HAP-1 (cell line): ENCODE measurements at regions not wholly inside any gene's neighbourhood (a gene's known extent, or its start where the extent isn't known, plus 50 kb on each side); places are given as distances from the start of the nearest gene placed in this dataset.
"Not testable (repeated sequence)": the region's sequence is repeated elsewhere in the genome, so short reads cannot be mapped to it uniquely, and the experiment has no call there.

ENCODE experiments used
- DNase-seq, 2 experiments: peaks; one replicate each; pipeline ENCODE4 v3.0.0-alpha.2; 2016 to 2020; ENCODE audit warnings: low spot score in 2 of 2
- H3K27me3 ChIP-seq: fragments of 250-450 bp; sonication (Bioruptor Pico); 2 replicates; pipeline ENCODE4 v1.5.1; 2020; ENCODE audit warnings: low read depth, mild to moderate bottlenecking, moderate library complexity
- H3K36me3 ChIP-seq: fragments of 250-450 bp; sonication (Bioruptor Pico); replicated peaks from 2 replicates; pipeline ENCODE4 v1.5.1; 2020; ENCODE audit warnings: mild to moderate bottlenecking
- H3K4me1 ChIP-seq: fragments of 250-450 bp; sonication (Bioruptor Pico); 2 replicates; pipeline ENCODE4 v1.5.1; 2020; ENCODE audit warnings: mild to moderate bottlenecking
- H3K4me3 ChIP-seq: fragments of 250-450 bp; sonication (Bioruptor Pico); 2 replicates; pipeline ENCODE4 v1.5.1; 2020; ENCODE audit warnings: mild to moderate bottlenecking, moderate library complexity
- H3K9me3 ChIP-seq: fragments of 250-450 bp; sonication (Bioruptor Pico); 2 replicates; pipeline ENCODE4 v1.5.1; 2020; ENCODE audit warnings: mild to moderate bottlenecking, moderate library complexity
- in situ Hi-C: fragments of 300-500 bp; cut with MboI; formaldehyde crosslinking; loops from 3 replicates; pipeline ENCODE4 v1.14.3; 2020; ENCODE audit warnings: low sequenced_read_pairs, inconsistent platforms, mixed read lengths

GRCh38 chr5:6261668-6262067 lies 116.7 kb downstream of the MED10 start:
- Histone ChIP-seq H3K4me1 (no peaks in the 10 kb centered on the region), H3K27me3 (no peaks in the 10 kb centered on the region), H3K36me3 (no peaks in the 10 kb centered on the region), H3K4me3 (no peak overlapping the region), H3K9me3 (no peaks in the 10 kb centered on the region)
- in situ Hi-C loops = no loop called here
- no peak for DNase-seq

- Histone ChIP-seq H3K36me3 (no peaks in the 10 kb centered on the region), H3K4me1 (no peaks in the 10 kb centered on the region), H3K4me3 (no peak overlapping the region), H3K9me3 (no peaks in the 10 kb centered on the region), H3K27me3 (no peaks in the 10 kb centered on the region)
- in situ Hi-C loops = no loop called here
- DNase-seq = no peak
Observed at GRCh38 chr5:6261256-6261655, 117.1 kb downstream of the MED10 start.

GRCh38 chr5:6260846-6261245 lies 117.5 kb downstream of the MED10 start:
- H3K9me3 ChIP-seq = no peaks in the 10 kb centered on the region
- H3K4me3 ChIP-seq = no peak overlapping the region
- in situ Hi-C loops = no loop called here
- H3K4me1 ChIP-seq = no peaks in the 10 kb centered on the region
- no peaks in the 10 kb centered on the region for H3K27me3 ChIP-seq
- H3K36me3 ChIP-seq = no peaks in the 10 kb centered on the region
- DNase-seq = no peak

GRCh38 chr5:6256901-6257300 lies 121.4 kb downstream of the MED10 start:
- in situ Hi-C loops = no loop called here
- Histone ChIP-seq H3K27me3 (no peaks in the 10 kb centered on the region), H3K4me1 (no peaks in the 10 kb centered on the region), H3K36me3 (no peaks in the 10 kb centered on the region), H3K4me3 (no peak overlapping the region), H3K9me3 (no peaks in the 10 kb centered on the region)
- no peak for DNase-seq

GRCh38 chr5:6255956-6256355 lies 122.4 kb downstream of the MED10 start:
- Histone ChIP-seq H3K4me1 (no peaks in the 10 kb centered on the region), H3K4me3 (no peak overlapping the region), H3K9me3 (no peaks in the 10 kb centered on the region), H3K27me3 (no peaks in the 10 kb centered on the region), H3K36me3 (no peaks in the 10 kb centered on the region)
- DNase-seq = no peak
- in situ Hi-C loops = no loop called here

- in situ Hi-C loops = no loop called here
- Histone ChIP-seq H3K4me1 (no peaks in the 10 kb centered on the region), H3K9me3 (no peaks in the 10 kb centered on the region), H3K36me3 (no peaks in the 10 kb centered on the region), H3K27me3 (no peaks in the 10 kb centered on the region), H3K4me3 (no peak overlapping the region)
- no peak for DNase-seq
Observed at GRCh38 chr5:6253846-6254245, 124.5 kb downstream of the MED10 start.

- Histone ChIP-seq H3K36me3 (no peaks in the 10 kb centered on the region), H3K27me3 (no peaks in the 10 kb centered on the region), H3K9me3 (no peaks in the 10 kb centered on the region), H3K4me3 (no peak overlapping the region), H3K4me1 (no peaks in the 10 kb centered on the region)
- no peak for DNase-seq
- in situ Hi-C loops = no loop called here
Observed at GRCh38 chr5:6253281-6253680, 125.1 kb downstream of the MED10 start.

GRCh38 chr5:6252581-6252980 lies 125.8 kb downstream of the MED10 start:
- DNase-seq = no peak
- Histone ChIP-seq H3K4me3 (no peak overlapping the region), H3K9me3 (no peaks in the 10 kb centered on the region), H3K36me3 (no peaks in the 10 kb centered on the region), H3K4me1 (no peaks in the 10 kb centered on the region), H3K27me3 (no peaks in the 10 kb centered on the region)
- in situ Hi-C loops = no loop called here

GRCh38 chr5:6251565-6252102 lies 126.7 kb downstream of the MED10 start:
- Histone ChIP-seq H3K9me3 (no peaks in the 10 kb centered on the region), H3K36me3 (no peaks in the 10 kb centered on the region), H3K4me1 (no peaks in the 10 kb centered on the region), H3K27me3 (no peaks in the 10 kb centered on the region), H3K4me3 (no peak overlapping the region)
- DNase-seq = no peak
- in situ Hi-C loops = no loop called here

- Histone ChIP-seq H3K4me1 (no peaks in the 10 kb centered on the region), H3K27me3 (no peaks in the 10 kb centered on the region), H3K9me3 (no peaks in the 10 kb centered on the region), H3K36me3 (no peaks in the 10 kb centered on the region), H3K4me3 (no peak overlapping the region)
- in situ Hi-C loops = no loop called here
- DNase-seq = no peak
Observed at GRCh38 chr5:6250121-6250520, 128.2 kb downstream of the MED10 start.

- Histone ChIP-seq H3K4me3 (no peak overlapping the region), H3K9me3 (no peaks in the 10 kb centered on the region), H3K27me3 (no peaks in the 10 kb centered on the region), H3K4me1 (no peaks in the 10 kb centered on the region), H3K36me3 (no peaks in the 10 kb centered on the region)
- DNase-seq = no peak
- in situ Hi-C loops = no loop called here
Observed at GRCh38 chr5:6248132-6248531, 130.2 kb downstream of the MED10 start.

GRCh38 chr5:6246820-6247437 lies 131.4 kb downstream of the MED10 start:
- no peak overlapping the region for H3K4me3 ChIP-seq
- DNase-seq = no peak
- H3K4me1 ChIP-seq = no peaks in the 10 kb centered on the region
- H3K27me3 ChIP-seq = no peaks in the 10 kb centered on the region
- H3K36me3 ChIP-seq = no peaks in the 10 kb centered on the region
- in situ Hi-C loops = no loop called here
- H3K9me3 ChIP-seq = no peaks in the 10 kb centered on the region

- in situ Hi-C loops = no loop called here
- H3K4me1 ChIP-seq = no peaks in the 10 kb centered on the region
Observed at GRCh38 chr5:6244339-6244714, 134.0 kb downstream of the MED10 start.

GRCh38 chr5:6243706-6244338 lies 134.5 kb downstream of the MED10 start:
- no peaks in the 10 kb centered on the region for H3K4me1 ChIP-seq
- no peaks in the 10 kb centered on the region for H3K27me3 ChIP-seq
- no peaks in the 10 kb centered on the region for H3K9me3 ChIP-seq
- H3K4me3 ChIP-seq = no peak overlapping the region
- in situ Hi-C loops = no loop called here
- DNase-seq = no peak
- H3K36me3 ChIP-seq = no peaks in the 10 kb centered on the region

More at GRCh38 chr5:6244339-6244714, 134.0 kb downstream of the MED10 start:
- no peak for DNase-seq
- Histone ChIP-seq H3K4me3 (no peak overlapping the region), H3K27me3 (no peaks in the 10 kb centered on the region), H3K9me3 (no peaks in the 10 kb centered on the region), H3K36me3 (no peaks in the 10 kb centered on the region)

- H3K27me3 ChIP-seq, H3K9me3 ChIP-seq, H3K36me3 ChIP-seq, in situ Hi-C loops, H3K4me3 ChIP-seq, H3K4me1 ChIP-seq, DNase-seq: not testable (repeated sequence)
Observed at GRCh38 chr5:6241056-6241455, 137.3 kb downstream of the MED10 start.
